HepG2 (cell line): ENCODE measurements at regions not wholly inside any gene's neighbourhood (a gene's known extent, or its start where the extent isn't known, plus 50 kb on each side); places are given as distances from the start of the nearest gene placed in this dataset.

Experiments
- ATAC-seq: fragments of 200-7000 bp; cut with Tn5 transposase; 3 replicates; pipeline ENCODE4 v1.9.1; 2020; ENCODE audit warnings: mild to moderate bottlenecking, moderate library complexity
- BruUV-seq: library from RNA; stranded (reverse); fragments of 400-500 nt; replicated peaks from 2 replicates; lab custom pipeline; 2021; lab: Mats Ljungman, UMichigan
- CTCF ChIA-PET: fragments of 300-600 bp; formaldehyde crosslinking; extraction: SDS; loops from one replicate; lab custom pipeline; 2021; ENCODE audit warnings: low total read pairs, inconsistent platforms, low intra/inter-chr PET ratio; lab: Yijun Ruan, JAX
- POLR2A ChIA-PET: fragments of 350-600 bp; sonication (Branson Sonifier 250); formaldehyde crosslinking; loops from one replicate; lab custom pipeline; 2020; ENCODE audit warnings: antibody characterized with exemption, inconsistent platforms; lab: Yijun Ruan, JAX
- DNase-seq: peaks from one replicate; pipeline ENCODE4 v3.0.0-alpha.2; 2015; ENCODE audit warnings: low spot score
- FAIRE-seq: peaks from 3 replicates; lab custom pipeline; 2011; peaks lifted over from hg19 to GRCh38; lab: Jason Lieb, UNC
- H2AFZ ChIP-seq: one replicate; pipeline ENCODE4 v1.6.1; 2011; ENCODE audit warnings: low read length, inconsistent platforms
- H3K27ac ChIP-seq: fragments of 300-600 bp; 3 replicates; pipeline ENCODE4 v1.8.0; 2011; ENCODE audit warnings: mixed run types, mild to moderate bottlenecking, mixed read lengths, low read length, inconsistent platforms; ENCODE audit not compliant: insufficient read depth; ENCODE audit errors: extremely low read length
- H3K27me3 ChIP-seq, 2 experiments: fragments of 200-600 bp in 1 of 2; 2 replicates in 1 of 2; 3 replicates in 1 of 2; pipeline versions ENCODE4 v1.6.0 to v1.8.0; 2011; ENCODE audit warnings: low read length in 2 of 2, mild to moderate bottlenecking in 2 of 2, moderate library complexity in 2 of 2, inconsistent platforms in 1 of 2; ENCODE audit not compliant: insufficient read depth in 2 of 2, control insufficient read depth in 1 of 2
- H3K36me3 ChIP-seq, 2 experiments: fragments of 200-600 bp in 1 of 2; replicated peaks in 1 of 2; 2 replicates in 1 of 2; 3 replicates in 1 of 2; pipeline versions ENCODE4 v1.5.1 to v1.8.0; 2011; ENCODE audit warnings: low read length in 2 of 2, inconsistent platforms in 1 of 2; ENCODE audit not compliant: insufficient read depth in 2 of 2, control insufficient read depth in 1 of 2
- H3K4me1 ChIP-seq: 2 replicates; pipeline ENCODE4 v1.5.1; 2012; ENCODE audit warnings: low read length, inconsistent platforms; ENCODE audit not compliant: insufficient read depth
- H3K4me2 ChIP-seq: 2 replicates; pipeline ENCODE4 v1.6.0; 2011; ENCODE audit warnings: low read depth, low read length, inconsistent platforms
- H3K4me3 ChIP-seq, 3 experiments: fragments of 200-600 bp in 1 of 3; sonication (generic), shearing (Covaris generic) in 1 of 3; replicated peaks in 1 of 3; 2 replicates each; pipeline ENCODE4 v1.5.1; 2011 to 2016; ENCODE audit warnings: low read length in 3 of 3, inconsistent platforms in 2 of 3, low read depth in 2 of 3, mild to moderate bottlenecking in 2 of 3, control low read depth in 1 of 3, mixed read lengths in 1 of 3; ENCODE audit not compliant: insufficient read depth in 1 of 3
- H3K79me2 ChIP-seq: one replicate; pipeline ENCODE4 v1.6.1; 2011; ENCODE audit warnings: low read length, inconsistent platforms; ENCODE audit not compliant: insufficient read depth
- H3K9ac ChIP-seq: 2 replicates; pipeline ENCODE4 v1.6.0; 2011; ENCODE audit warnings: mild to moderate bottlenecking, low read depth, low read length, inconsistent platforms; ENCODE audit not compliant: insufficient read depth
- H3K9me3 ChIP-seq: 2 replicates; pipeline ENCODE4 v1.5.1; 2012; ENCODE audit warnings: mild to moderate bottlenecking, low read length
- H4K20me1 ChIP-seq: 2 replicates; pipeline ENCODE4 v1.6.0; 2011; ENCODE audit warnings: inconsistent platforms, mild to moderate bottlenecking, low read length, moderate library complexity; ENCODE audit not compliant: insufficient read depth
- ARID2 ChIP-seq: sonication (generic); formaldehyde crosslinking; IDR thresholded peaks from 2 replicates; pipeline ENCODE4 v1.8.1; 2022; ENCODE audit warnings: mild to moderate bottlenecking, missing genetic modification reagents, borderline replicate concordance
- BHLHE40 ChIP-seq: IDR thresholded peaks from 2 replicates; pipeline ENCODE4 v1.6.1; 2011; ENCODE audit warnings: low read length, improper control_type of control experiment
- CENPX ChIP-seq: sonication (generic); formaldehyde crosslinking; IDR thresholded peaks from 2 replicates; pipeline ENCODE4 v1.9.0; 2021; ENCODE audit warnings: mild to moderate bottlenecking, missing genetic modification reagents, moderate library complexity
- GLMP ChIP-seq: sonication (generic); formaldehyde crosslinking; IDR thresholded peaks from 2 replicates; pipeline ENCODE4 v1.9.0; 2021; ENCODE audit warnings: missing genetic modification reagents, mild to moderate bottlenecking, borderline replicate concordance
- MTF2 ChIP-seq: sonication (generic); formaldehyde crosslinking; IDR thresholded peaks from 2 replicates; pipeline ENCODE4 v1.5.0; 2020; ENCODE audit warnings: missing genetic modification reagents, borderline replicate concordance
- PHF20 ChIP-seq: sonication (generic); formaldehyde crosslinking; IDR thresholded peaks from 2 replicates; pipeline ENCODE4 v1.5.0; 2020; ENCODE audit warnings: mild to moderate bottlenecking, missing genetic modification reagents
- SAP130 ChIP-seq: IDR thresholded peaks from 2 replicates; pipeline ENCODE4 v1.6.1; 2016; ENCODE audit warnings: low read depth
- SNAI1 ChIP-seq: sonication (generic); formaldehyde crosslinking; IDR thresholded peaks from 2 replicates; pipeline ENCODE4 v1.5.0; 2020; ENCODE audit warnings: mild to moderate bottlenecking, missing genetic modification reagents, borderline replicate concordance
- TARDBP ChIP-seq: sonication (generic); formaldehyde crosslinking; IDR thresholded peaks from 2 replicates; pipeline ENCODE4 v1.8.0; 2022; ENCODE audit warnings: mild to moderate bottlenecking, missing genetic modification reagents
- THRA ChIP-seq: sonication (generic); formaldehyde crosslinking; IDR thresholded peaks from 2 replicates; pipeline ENCODE4 v1.4.0; 2020; ENCODE audit warnings: missing genetic modification reagents, borderline replicate concordance
- ZBTB49 ChIP-seq: sonication (generic); formaldehyde crosslinking; IDR thresholded peaks from 2 replicates; pipeline ENCODE4 v1.4.0; 2020; ENCODE audit warnings: missing genetic modification reagents, borderline replicate concordance
- ZMYM4 ChIP-seq: sonication (generic); formaldehyde crosslinking; IDR thresholded peaks from 2 replicates; pipeline ENCODE4 v1.8.1; 2023; ENCODE audit warnings: mild to moderate bottlenecking, missing genetic modification reagents
- ZNF382 ChIP-seq: sonication (generic); formaldehyde crosslinking; IDR thresholded peaks from 2 replicates; pipeline ENCODE4 v1.5.0; 2020; ENCODE audit warnings: missing genetic modification reagents, mild to moderate bottlenecking, borderline replicate concordance
- ZNF773 ChIP-seq: sonication (generic); formaldehyde crosslinking; IDR thresholded peaks from 2 replicates; pipeline ENCODE4 v1.4.0; 2020; ENCODE audit warnings: missing genetic modification reagents, borderline replicate concordance
- ZSCAN29 ChIP-seq: sonication (generic); formaldehyde crosslinking; conservative IDR thresholded peaks from 2 replicates; pipeline ENCODE4 v1.4.0; 2020; ENCODE audit warnings: mild to moderate bottlenecking, missing genetic modification reagents
- WGBS: methylation state at CpG from one replicate; pipeline ENCODE4 v1.1.6; 2017; ENCODE audit warnings: low lambda C conversion rate; 5-methylcytosine and 5-hydroxymethylcytosine counted together
- in situ Hi-C: cut with HindIII; loops from 2 replicates; pipeline ENCODE4 v1.10.0; 2017; ENCODE audit warnings: low pct_unique_long_range_greater_than_20kb; ENCODE audit not compliant: extremely low pct_ligation_motif_present
- intact Hi-C: fragments of 100-400 bp; cut with micrococcal nuclease; formaldehyde crosslinking; loops from one replicate; pipeline ENCODE4 v1.10.0; 2022; ENCODE audit not compliant: unreplicated experiment

GRCh38 chr21:16199539-16199938 is 469.8 kb downstream of the USP25 start (continued):
- TF ChIP-seq ZBTB49 (CRISPR knock-in tag): no peak
- TF ChIP-seq PHF20 (CRISPR knock-in tag): no peak
- no peak for TF ChIP-seq BHLHE40

- Histone ChIP-seq H3K27me3 (no peaks in the 10 kb centered on the region), H3K79me2 (no peaks in the 10 kb centered on the region), H3K9ac (no peak overlapping the region), H3K9me3 (no peaks in the 10 kb centered on the region), H3K27ac (no peak overlapping the region), H3K4me2 (no peak overlapping the region), H4K20me1 (no peaks in the 10 kb centered on the region), H3K4me3 (no peak overlapping the region), H3K4me1 (no peaks in the 10 kb centered on the region), H3K36me3 (no peaks in the 10 kb centered on the region), H2AFZ (no peak overlapping the region)
- BruUV-seq: no TSS peak
- TF ChIP-seq ZNF773 (CRISPR knock-in tag): no peak
- TF ChIP-seq SNAI1 (CRISPR knock-in tag): no peak
- TF ChIP-seq ZSCAN29 (CRISPR knock-in tag): no peak
- no peak for TF ChIP-seq MTF2
- no peak for TF ChIP-seq GLMP (CRISPR knock-in tag)
- TF ChIP-seq ARID2 (CRISPR knock-in tag): no peak
- TF ChIP-seq CENPX: no peak
- TF ChIP-seq THRA (CRISPR knock-in tag): no peak
- TF ChIP-seq ZMYM4 (CRISPR knock-in tag): no peak
- TF ChIP-seq SAP130: no peak
- TF ChIP-seq TARDBP (CRISPR knock-in tag): no peak
- TF ChIP-seq ZNF382 (CRISPR knock-in tag): no peak
- intact Hi-C loops: no loop called here
- FAIRE-seq (no peak), ATAC-seq (no peak), DNase-seq (no peak)
- WGBS: 69% methylated on average over 1 of the region's 1 CpG
- ChIA-PET POLR2A (no interaction called here), CTCF (no interaction called here)
- in situ Hi-C loops: no loop called here
These were observed 471.9 kb downstream of the USP25 start for GRCh38 chr21:16201718-16202117.
